Duodenal mucosa (tissue), 2 donors: ENCODE measurements at regions not wholly inside any gene's neighbourhood (a gene's known extent, or its start where the extent isn't known, plus 50 kb on each side); places are given as distances from the start of the nearest gene placed in this dataset.

ENCODE experiments used
- H3K27ac ChIP-seq: one replicate; pipeline ENCODE4 v1.7.0; 2013; ENCODE audit warnings: low read depth, low read length
- H3K27me3 ChIP-seq, 2 donors: one replicate each; pipeline ENCODE4 v1.7.0; 2013; ENCODE audit warnings: low read length in 2 of 2, control low read depth in 1 of 2; ENCODE audit not compliant: insufficient read depth in 2 of 2, control insufficient read depth in 1 of 2
- H3K36me3 ChIP-seq, 2 donors: one replicate each; pipeline ENCODE4 v1.7.0; 2013; ENCODE audit warnings: low read length in 2 of 2, control low read depth in 1 of 2; ENCODE audit not compliant: insufficient read depth in 2 of 2, control insufficient read depth in 1 of 2
- H3K4me1 ChIP-seq, 2 donors: one replicate each; pipeline ENCODE4 v1.7.0; 2013; ENCODE audit warnings: low read length in 2 of 2, control low read depth in 1 of 2; ENCODE audit not compliant: insufficient read depth in 2 of 2, control insufficient read depth in 1 of 2
- H3K4me3 ChIP-seq, 2 donors: one replicate each; pipeline ENCODE4 v1.7.0; 2013; ENCODE audit warnings: low read length in 2 of 2, low read depth in 1 of 2
- H3K9ac ChIP-seq, 2 donors: one replicate each; pipeline ENCODE4 v1.7.0; 2013; ENCODE audit warnings: low read length in 2 of 2, low read depth in 1 of 2
- H3K9me3 ChIP-seq, 2 donors: one replicate each; pipeline ENCODE4 v1.7.0; 2013; ENCODE audit warnings: low read length in 2 of 2, control low read depth in 1 of 2; ENCODE audit not compliant: control insufficient read depth in 1 of 2

GRCh38 chr16:27730661-27731210 is 180.8 kb downstream of the KATNIP start:
- Histone ChIP-seq H3K4me3 (no peak overlapping the region), H3K9me3 (no peaks in the 10 kb centered on the region), H3K36me3 (peaks cover 0 to 6% of the 10 kb centered on the region in 2 donors), H3K27me3 (no peaks in the 10 kb centered on the region), H3K4me1 (no peaks in the 10 kb centered on the region), H3K27ac (no peak overlapping the region), H3K9ac (no peak overlapping the region)

DNA sequence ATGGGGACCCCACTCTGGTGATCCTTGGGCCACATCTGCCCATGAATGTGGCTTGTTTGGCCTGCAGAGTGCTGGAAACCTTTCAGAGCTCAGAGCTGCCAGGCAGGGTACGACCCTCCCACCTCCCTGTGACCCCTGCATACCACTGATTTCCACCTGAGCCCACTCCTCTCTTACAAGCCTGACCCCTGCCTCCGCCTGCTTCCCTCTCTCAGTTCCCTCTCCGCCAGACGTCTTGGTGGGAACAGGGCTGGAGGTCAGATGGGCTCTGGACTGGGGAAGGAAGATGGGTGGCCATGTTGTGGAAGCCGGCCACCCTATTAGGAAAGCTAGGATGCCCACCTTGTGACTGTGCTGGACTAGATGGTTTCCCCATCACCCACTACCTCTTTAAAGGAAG is 185.1 kb downstream of the KATNIP start:
- no peaks in the 10 kb centered on the region for H3K9me3 ChIP-seq
- no peaks in the 10 kb centered on the region for H3K4me1 ChIP-seq
- peaks cover 0 to under 1% of the 10 kb centered on the region in 2 donors for H3K36me3 ChIP-seq
- no peak overlapping the region for H3K4me3 ChIP-seq
- no peaks in the 10 kb centered on the region for H3K27me3 ChIP-seq
- no peak overlapping the region for H3K9ac ChIP-seq
- no peak overlapping the region for H3K27ac ChIP-seq

DNA sequence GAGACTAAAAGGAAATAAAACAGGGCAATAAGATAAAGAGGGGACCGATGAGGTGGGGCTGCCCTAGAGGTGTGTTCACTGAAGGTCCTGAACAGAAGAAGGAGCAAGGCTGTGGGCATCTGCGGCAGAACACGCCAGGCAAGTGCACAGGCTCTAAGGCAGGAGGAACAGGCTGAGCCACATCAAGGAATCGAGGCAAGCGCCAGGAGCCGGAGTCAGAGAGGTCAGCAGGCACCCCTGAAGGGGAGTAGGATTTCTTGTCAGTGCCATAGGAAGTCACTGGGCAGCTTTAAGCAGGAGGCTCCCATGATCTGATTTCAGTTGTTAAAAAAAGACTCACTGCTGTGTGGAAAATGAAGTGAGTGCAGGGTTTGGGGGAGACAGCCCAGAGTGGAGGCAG is 186.5 kb downstream of the KATNIP start:
- Histone ChIP-seq H3K36me3 (peaks cover 7 to 8% of the 10 kb centered on the region in 2 donors), H3K4me1 (no peaks in the 10 kb centered on the region), H3K9ac (no peak overlapping the region), H3K27me3 (no peaks in the 10 kb centered on the region), H3K27ac (no peak overlapping the region), H3K4me3 (no peak overlapping the region), H3K9me3 (no peaks in the 10 kb centered on the region)

DNA sequence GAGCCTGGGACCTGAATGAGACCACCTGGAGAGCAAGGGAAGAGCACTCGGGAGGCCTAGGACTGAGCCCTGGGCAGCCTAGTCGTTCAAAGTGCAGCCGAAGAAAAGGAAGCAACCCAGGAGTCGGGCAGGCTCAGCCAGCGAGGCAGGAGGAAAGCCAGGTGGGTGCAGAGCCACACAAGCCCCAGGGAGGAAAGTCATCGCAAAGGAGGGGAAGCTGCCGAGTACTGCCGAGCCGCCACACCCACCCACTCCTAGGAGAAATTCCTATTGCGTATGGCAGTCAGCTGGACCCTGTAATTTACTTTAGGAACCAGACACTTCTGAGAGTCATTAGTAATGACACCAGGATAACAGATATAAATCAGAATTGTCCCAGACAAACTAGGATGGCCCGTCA is 187.6 kb downstream of the KATNIP start:
- H3K9me3 ChIP-seq, result no peaks in the 10 kb centered on the region
- no peaks in the 10 kb centered on the region for H3K4me1 ChIP-seq
- no peak overlapping the region for H3K9ac ChIP-seq
- no peak overlapping the region for H3K27ac ChIP-seq
- peaks cover 7 to 8% of the 10 kb centered on the region in 2 donors for H3K36me3 ChIP-seq
- H3K4me3 ChIP-seq, result no peak overlapping the region
- H3K27me3 ChIP-seq, result no peaks in the 10 kb centered on the region
